ENCODE measurements at regions not wholly inside any gene's neighbourhood (a gene's known extent, or its start where the extent isn't known, plus 50 kb on each side); places are given as distances from the start of the nearest gene placed in this dataset.

DNA sequence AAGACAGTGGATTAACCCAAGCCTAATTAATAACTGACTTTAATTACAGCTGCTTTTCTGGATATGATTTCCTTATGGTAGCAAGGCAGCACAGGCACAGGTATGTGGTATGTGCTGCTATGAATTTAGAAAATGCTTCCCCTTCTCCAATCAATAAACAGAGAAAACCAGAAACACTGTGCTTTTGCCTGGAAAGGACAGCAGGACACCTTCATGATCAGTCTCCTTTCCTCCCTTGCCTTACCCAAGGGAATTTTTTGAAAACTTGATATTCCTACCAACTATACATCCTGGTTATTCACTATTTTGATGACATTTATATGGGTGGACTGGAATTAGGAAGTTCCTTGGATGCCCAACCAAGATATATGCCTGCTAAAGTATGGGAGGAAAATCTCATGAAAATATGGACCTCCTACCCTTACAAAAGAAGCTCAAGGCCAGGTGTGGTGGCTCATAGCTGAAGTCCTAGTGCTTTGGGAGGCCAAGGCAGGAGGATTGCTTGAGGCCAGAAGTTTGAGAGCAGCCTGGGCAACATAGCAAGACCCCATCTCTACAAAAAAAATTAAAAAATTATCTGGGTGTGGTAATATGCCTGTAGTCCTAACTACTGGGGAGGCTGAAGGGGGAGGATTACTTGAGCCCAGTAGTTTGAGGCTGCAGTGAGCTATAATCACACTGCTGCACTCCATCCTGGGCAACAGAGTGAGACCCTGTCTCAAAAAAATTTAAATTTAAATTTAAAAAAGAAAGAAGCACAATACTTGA, 106.3 kb upstream of the WAC start:
- H2AK5ac ChIP-seq (ENCODE audit: low read length), result no peak overlapping the region
- H3K9ac ChIP-seq (ENCODE audit: low read length), result no peak overlapping the region
- no peak overlapping the region for H4K8ac ChIP-seq (ENCODE audit: low read depth, low read length)
- no peak overlapping the region for H4K5ac ChIP-seq (ENCODE audit: low read length)
- no peak overlapping the region for H3K56ac ChIP-seq (ENCODE audit: low read length)
- H2BK15ac ChIP-seq (replicated peaks; ENCODE audit: low read depth), result no peak overlapping the region
- no peaks in the 10 kb centered on the region for H3K27me3 ChIP-seq (ENCODE audit: insufficient read depth, low read length, poor library complexity)
- no peak overlapping the region for H2BK5ac ChIP-seq (ENCODE audit: low read length)
- no peak overlapping the region for H3K4me3 ChIP-seq (ENCODE audit: low read length)
- no peak overlapping the region for H3K23ac ChIP-seq (ENCODE audit: low read length)
- no peak overlapping the region for H2BK120ac ChIP-seq (ENCODE audit: low read depth, low read length)
- no peak for DNase-seq
- no peaks in the 10 kb centered on the region for H3K79me2 ChIP-seq (ENCODE audit: control insufficient read depth, insufficient read depth, low read length)
- peaks cover 3% of the 10 kb centered on the region for H3K4me1 ChIP-seq (ENCODE audit: control insufficient read depth, low read depth, low read length)
- H3K4me2 ChIP-seq (ENCODE audit: low read length), result no peak overlapping the region
- no peak overlapping the region for H3K4ac ChIP-seq (ENCODE audit: low read depth, low read length)
- H3K27ac ChIP-seq (ENCODE audit: low read depth, low read length), result peak overlapping the region; percentile 55
- H3K18ac ChIP-seq (ENCODE audit: low read length), result no peak overlapping the region
- H3K79me1 ChIP-seq (ENCODE audit: low read length), result no peaks in the 10 kb centered on the region
- no peaks in the 10 kb centered on the region for H3K36me3 ChIP-seq (ENCODE audit: control insufficient read depth, insufficient read depth, low read length)

GRCh38 chr10:28427376-28427775, 105.5 kb upstream of the WAC start:
- Histone ChIP-seq H3K4me3 (ENCODE audit: low read length) (no peak overlapping the region), H2AK5ac (ENCODE audit: low read length) (no peak overlapping the region), H3K4me1 (ENCODE audit: control insufficient read depth, low read depth, low read length) (peaks cover 3% of the 10 kb centered on the region), H4K8ac (ENCODE audit: low read depth, low read length) (no peak overlapping the region), H3K23ac (ENCODE audit: low read length) (no peak overlapping the region), H3K4me2 (ENCODE audit: low read length) (no peak overlapping the region), H3K27ac (ENCODE audit: low read depth, low read length) (no peak overlapping the region), H3K27me3 (ENCODE audit: insufficient read depth, low read length, poor library complexity) (no peaks in the 10 kb centered on the region), H2BK5ac (ENCODE audit: low read length) (no peak overlapping the region), H3K56ac (ENCODE audit: low read length) (no peak overlapping the region), H3K9ac (ENCODE audit: low read length) (no peak overlapping the region), H3K79me2 (ENCODE audit: control insufficient read depth, insufficient read depth, low read length) (no peaks in the 10 kb centered on the region), H3K18ac (ENCODE audit: low read length) (no peak overlapping the region), H3K4ac (ENCODE audit: low read depth, low read length) (no peak overlapping the region), H4K5ac (ENCODE audit: low read length) (no peak overlapping the region), H3K79me1 (ENCODE audit: low read length) (no peaks in the 10 kb centered on the region), H3K36me3 (ENCODE audit: control insufficient read depth, insufficient read depth, low read length) (no peaks in the 10 kb centered on the region), H2BK120ac (ENCODE audit: low read depth, low read length) (no peak overlapping the region), H2BK15ac (replicated peaks; ENCODE audit: low read depth) (no peak overlapping the region)
- DNase-seq, result no peak
- no CpG with 5 or more reads among the region's 5 CpGs for WGBS (ENCODE audit: extremely low coverage, insufficient coverage, low lambda C conversion rate)

GRCh38 chr10:28429045-28429444, 103.9 kb upstream of the WAC start:
- no peaks in the 10 kb centered on the region for H3K79me2 ChIP-seq (ENCODE audit: control insufficient read depth, insufficient read depth, low read length)
- H3K27ac ChIP-seq (ENCODE audit: low read depth, low read length), result no peak overlapping the region
- no peak overlapping the region for H3K4me2 ChIP-seq (ENCODE audit: low read length)
- H3K56ac ChIP-seq (ENCODE audit: low read length), result no peak overlapping the region
- no peak overlapping the region for H3K18ac ChIP-seq (ENCODE audit: low read length)
- H4K8ac ChIP-seq (ENCODE audit: low read depth, low read length), result no peak overlapping the region
- H3K4me3 ChIP-seq (ENCODE audit: low read length), result no peak overlapping the region
- H2BK15ac ChIP-seq (replicated peaks; ENCODE audit: low read depth), result no peak overlapping the region
- no peak overlapping the region for H2BK5ac ChIP-seq (ENCODE audit: low read length)
- no peak overlapping the region for H3K23ac ChIP-seq (ENCODE audit: low read length)
- no peak overlapping the region for H3K4ac ChIP-seq (ENCODE audit: low read depth, low read length)
- H3K9ac ChIP-seq (ENCODE audit: low read length), result no peak overlapping the region
- H3K4me1 ChIP-seq (ENCODE audit: control insufficient read depth, low read depth, low read length), result peaks cover 3% of the 10 kb centered on the region
- no peak overlapping the region for H2AK5ac ChIP-seq (ENCODE audit: low read length)
- DNase-seq, result no peak
- H3K36me3 ChIP-seq (ENCODE audit: control insufficient read depth, insufficient read depth, low read length), result no peaks in the 10 kb centered on the region
- no peak overlapping the region for H2BK120ac ChIP-seq (ENCODE audit: low read depth, low read length)
- H4K5ac ChIP-seq (ENCODE audit: low read length), result no peak overlapping the region
- H3K79me1 ChIP-seq (ENCODE audit: low read length), result no peaks in the 10 kb centered on the region
- no peaks in the 10 kb centered on the region for H3K27me3 ChIP-seq (ENCODE audit: insufficient read depth, low read length, poor library complexity)

DNA sequence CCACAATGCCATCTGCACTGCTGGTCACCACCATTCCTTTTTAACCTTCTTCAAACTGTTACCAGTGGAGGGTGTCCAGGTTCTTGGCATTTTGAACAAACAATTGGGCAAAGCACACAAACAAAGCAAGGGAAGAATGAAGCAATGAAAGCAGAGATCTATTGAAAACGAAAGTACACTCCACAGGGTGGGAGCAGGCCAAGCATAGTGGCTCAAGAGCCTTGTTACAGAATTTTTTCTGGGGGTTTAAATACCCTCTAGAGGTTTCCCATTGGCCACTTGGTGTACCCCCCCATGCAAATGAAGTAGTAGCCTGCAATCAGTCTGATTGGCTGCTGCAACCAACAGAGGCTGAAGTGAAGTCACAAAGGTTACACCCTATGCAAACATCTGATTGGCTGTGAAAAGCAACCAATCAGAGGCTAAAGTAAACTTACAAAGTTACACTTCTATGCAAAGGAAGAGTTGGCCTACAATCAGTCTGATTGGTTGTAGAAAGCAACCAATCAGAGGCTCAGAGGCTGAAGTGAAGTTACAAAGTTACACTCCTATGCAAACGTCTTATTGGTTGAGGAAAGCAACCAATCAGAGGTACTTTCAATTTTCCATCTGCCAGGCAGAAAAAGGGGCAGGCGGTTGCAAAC, 103.2 kb upstream of the WAC start:
- H3K27me3 ChIP-seq (ENCODE audit: insufficient read depth, low read length, poor library complexity), result no peaks in the 10 kb centered on the region
- H2BK120ac ChIP-seq (ENCODE audit: low read depth, low read length), result no peak overlapping the region
- no peaks in the 10 kb centered on the region for H3K79me2 ChIP-seq (ENCODE audit: control insufficient read depth, insufficient read depth, low read length)
- H3K9ac ChIP-seq (ENCODE audit: low read length), result no peak overlapping the region
- H4K5ac ChIP-seq (ENCODE audit: low read length), result no peak overlapping the region
- no peak overlapping the region for H3K23ac ChIP-seq (ENCODE audit: low read length)
- no peak overlapping the region for H3K4ac ChIP-seq (ENCODE audit: low read depth, low read length)
- H3K79me1 ChIP-seq (ENCODE audit: low read length), result no peaks in the 10 kb centered on the region
- H3K56ac ChIP-seq (ENCODE audit: low read length), result no peak overlapping the region
- no peak overlapping the region for H2BK5ac ChIP-seq (ENCODE audit: low read length)
- H3K4me2 ChIP-seq (ENCODE audit: low read length), result no peak overlapping the region
- H2AK5ac ChIP-seq (ENCODE audit: low read length), result no peak overlapping the region
- WGBS (ENCODE audit: extremely low coverage, insufficient coverage, low lambda C conversion rate), result no CpG with 5 or more reads among the region's 3 CpGs
- peaks cover 3% of the 10 kb centered on the region for H3K4me1 ChIP-seq (ENCODE audit: control insufficient read depth, low read depth, low read length)
- peak; percentile 47 for DNase-seq
- no peak overlapping the region for H3K27ac ChIP-seq (ENCODE audit: low read depth, low read length)
- no peak overlapping the region for H4K8ac ChIP-seq (ENCODE audit: low read depth, low read length)
- no peak overlapping the region for H3K4me3 ChIP-seq (ENCODE audit: low read length)
- H3K18ac ChIP-seq (ENCODE audit: low read length), result no peak overlapping the region
- H2BK15ac ChIP-seq (replicated peaks; ENCODE audit: low read depth), result no peak overlapping the region
- no peaks in the 10 kb centered on the region for H3K36me3 ChIP-seq (ENCODE audit: control insufficient read depth, insufficient read depth, low read length)

GRCh38 chr10:28431139-28431538, 101.8 kb upstream of the WAC start:
- H2AK5ac ChIP-seq (ENCODE audit: low read length), result no peak overlapping the region
- no peaks in the 10 kb centered on the region for H3K4me1 ChIP-seq (ENCODE audit: control insufficient read depth, low read depth, low read length)
- no peak overlapping the region for H3K4me3 ChIP-seq (ENCODE audit: low read length)
- no peak overlapping the region for H2BK5ac ChIP-seq (ENCODE audit: low read length)
- no peak overlapping the region for H3K18ac ChIP-seq (ENCODE audit: low read length)
- peak overlapping the region; percentile 24 for H3K4ac ChIP-seq (ENCODE audit: low read depth, low read length)
- H2BK15ac ChIP-seq (replicated peaks; ENCODE audit: low read depth), result no peak overlapping the region
- H4K8ac ChIP-seq (ENCODE audit: low read depth, low read length), result no peak overlapping the region
- no peak overlapping the region for H4K5ac ChIP-seq (ENCODE audit: low read length)
- DNase-seq, result peak; percentile 26
- H3K27me3 ChIP-seq (ENCODE audit: insufficient read depth, low read length, poor library complexity), result no peaks in the 10 kb centered on the region
- H3K23ac ChIP-seq (ENCODE audit: low read length), result no peak overlapping the region
- no peak overlapping the region for H3K56ac ChIP-seq (ENCODE audit: low read length)
- H3K9ac ChIP-seq (ENCODE audit: low read length), result no peak overlapping the region
- no peaks in the 10 kb centered on the region for H3K36me3 ChIP-seq (ENCODE audit: control insufficient read depth, insufficient read depth, low read length)
- H3K79me1 ChIP-seq (ENCODE audit: low read length), result no peaks in the 10 kb centered on the region
- no peak overlapping the region for H3K27ac ChIP-seq (ENCODE audit: low read depth, low read length)
- no peak overlapping the region for H2BK120ac ChIP-seq (ENCODE audit: low read depth, low read length)
- no peak overlapping the region for H3K4me2 ChIP-seq (ENCODE audit: low read length)
- no CpG with 5 or more reads among the region's 5 CpGs for WGBS (ENCODE audit: extremely low coverage, insufficient coverage, low lambda C conversion rate)
- H3K79me2 ChIP-seq (ENCODE audit: control insufficient read depth, insufficient read depth, low read length), result no peaks in the 10 kb centered on the region

- Histone ChIP-seq H3K4me3 (ENCODE audit: low read length) (no peak overlapping the region), H3K27me3 (ENCODE audit: insufficient read depth, low read length, poor library complexity) (no peaks in the 10 kb centered on the region)
- no CpG with 5 or more reads among the region's 9 CpGs for WGBS (ENCODE audit: extremely low coverage, insufficient coverage, low lambda C conversion rate)
Measured at GRCh38 chr10:28432210-28432676, 100.7 kb upstream of the WAC start.

More at GRCh38 chr10:28432210-28432676, 100.7 kb upstream of the WAC start:
- Histone ChIP-seq H3K79me1 (ENCODE audit: low read length) (no peaks in the 10 kb centered on the region), H2BK5ac (ENCODE audit: low read length) (no peak overlapping the region), H3K79me2 (ENCODE audit: control insufficient read depth, insufficient read depth, low read length) (no peaks in the 10 kb centered on the region), H4K5ac (ENCODE audit: low read length) (no peak overlapping the region), H3K4me1 (ENCODE audit: control insufficient read depth, low read depth, low read length) (no peaks in the 10 kb centered on the region), H3K9ac (ENCODE audit: low read length) (no peak overlapping the region), H3K4me2 (ENCODE audit: low read length) (no peak overlapping the region), H3K4ac (ENCODE audit: low read depth, low read length) (no peak overlapping the region), H3K27ac (ENCODE audit: low read depth, low read length) (no peak overlapping the region), H3K23ac (ENCODE audit: low read length) (no peak overlapping the region), H2BK15ac (replicated peaks; ENCODE audit: low read depth) (no peak overlapping the region), H3K18ac (ENCODE audit: low read length) (no peak overlapping the region), H2BK120ac (ENCODE audit: low read depth, low read length) (no peak overlapping the region), H3K36me3 (ENCODE audit: control insufficient read depth, insufficient read depth, low read length) (no peaks in the 10 kb centered on the region), H3K56ac (ENCODE audit: low read length) (no peak overlapping the region), H2AK5ac (ENCODE audit: low read length) (no peak overlapping the region), H4K8ac (ENCODE audit: low read depth, low read length) (no peak overlapping the region)
- DNase-seq, result peak; percentile 89

All from mesendoderm (in vitro differentiated cells).